GM19238 (cell line): ENCODE measurements at regions not wholly inside any gene's neighbourhood (a gene's known extent, or its start where the extent isn't known, plus 50 kb on each side); places are given as distances from the start of the nearest gene placed in this dataset.

Experiments used
- DNase-seq: peaks from one replicate; pipeline ENCODE4 v3.0.0; 2011; ENCODE audit warnings: low spot score; ENCODE audit not compliant: insufficient read length

GRCh38 chr12:88310069-88310468 is 168.0 kb downstream of the TMTC3 start:
- no peak for DNase-seq

- DNase-seq, result no peak
These were observed 168.6 kb downstream of the TMTC3 start for GRCh38 chr12:88310666-88311065.

- no peak for DNase-seq
These were observed 171.4 kb downstream of the TMTC3 start for GRCh38 chr12:88313554-88313953.

GRCh38 chr12:88314706-88315105 is 172.6 kb downstream of the TMTC3 start:
- no peak for DNase-seq

GRCh38 chr12:88318726-88319125 is 176.6 kb downstream of the TMTC3 start:
- no peak for DNase-seq

- DNase-seq, result no peak
These were observed 183.1 kb downstream of the TMTC3 start for GRCh38 chr12:88325076-88325815.

- DNase-seq, result no peak
These were observed 183.7 kb downstream of the TMTC3 start for GRCh38 chr12:88325816-88326189.

GRCh38 chr12:88327276-88327675 is 185.2 kb downstream of the TMTC3 start:
- no peak for DNase-seq

- DNase-seq, result no peak
These were observed 186.0 kb downstream of the TMTC3 start for GRCh38 chr12:88328090-88328489.

GRCh38 chr12:88329833-88330232 is 187.7 kb downstream of the TMTC3 start:
- DNase-seq, result no peak

- no peak for DNase-seq
These were observed 192.2 kb downstream of the TMTC3 start for GRCh38 chr12:88334271-88334670.

- DNase-seq, result no peak
These were observed 194.1 kb downstream of the TMTC3 start for GRCh38 chr12:88336076-88336739.

GRCh38 chr12:88338486-88338885 is 196.4 kb downstream of the TMTC3 start:
- no peak for DNase-seq

GRCh38 chr12:88339254-88339949 is 197.3 kb downstream of the TMTC3 start:
- DNase-seq, result no peak

- DNase-seq, result no peak
These were observed 197.9 kb downstream of the TMTC3 start for GRCh38 chr12:88339966-88340365.

- DNase-seq, result no peak
These were observed 200.2 kb downstream of the TMTC3 start for GRCh38 chr12:88342251-88342806.

GRCh38 chr12:88351146-88351545 is 209.0 kb downstream of the TMTC3 start:
- DNase-seq, result no peak

GRCh38 chr12:88354691-88355090 is 212.6 kb downstream of the TMTC3 start:
- DNase-seq, result no peak

- DNase-seq, result no peak
These were observed 218.2 kb downstream of the TMTC3 start for GRCh38 chr12:88360343-88360742.

GRCh38 chr12:88361493-88361892 is 218.8 kb downstream of the KITLG start:
- DNase-seq, result no peak

- DNase-seq, result no peak
These were observed 217.8 kb downstream of the KITLG start for GRCh38 chr12:88362439-88362838.

- no peak for DNase-seq
These were observed 214.9 kb downstream of the KITLG start for GRCh38 chr12:88365403-88365802.
